Epithelial cell of proximal tubule (primary cell): ENCODE measurements at regions not wholly inside any gene's neighbourhood (a gene's known extent, or its start where the extent isn't known, plus 50 kb on each side); places are given as distances from the start of the nearest gene placed in this dataset.
"Not testable (repeated sequence)": the region's sequence is repeated elsewhere in the genome, so short reads cannot be mapped to it uniquely, and the experiment has no call there.

Source experiments
- DNase-seq: peaks from one replicate; pipeline ENCODE4 v3.0.0-alpha.2; 2011; ENCODE audit warnings: low read depth
- H3K4me3 ChIP-seq: 2 replicates; pipeline ENCODE4 v1.5.1; 2011; ENCODE audit warnings: low read depth, mild to moderate bottlenecking, low read length
- TF ChIP-seq, protein P1 (sequence below): conservative IDR thresholded peaks from 2 replicates; pipeline ENCODE4 v1.5.1; 2012; ENCODE audit warnings: low read depth, mild to moderate bottlenecking, low read length

GRCh38 chr1:163471779-163472650, 150.3 kb downstream of the NUF2 start:
- TF ChIP-seq, protein P1, sequence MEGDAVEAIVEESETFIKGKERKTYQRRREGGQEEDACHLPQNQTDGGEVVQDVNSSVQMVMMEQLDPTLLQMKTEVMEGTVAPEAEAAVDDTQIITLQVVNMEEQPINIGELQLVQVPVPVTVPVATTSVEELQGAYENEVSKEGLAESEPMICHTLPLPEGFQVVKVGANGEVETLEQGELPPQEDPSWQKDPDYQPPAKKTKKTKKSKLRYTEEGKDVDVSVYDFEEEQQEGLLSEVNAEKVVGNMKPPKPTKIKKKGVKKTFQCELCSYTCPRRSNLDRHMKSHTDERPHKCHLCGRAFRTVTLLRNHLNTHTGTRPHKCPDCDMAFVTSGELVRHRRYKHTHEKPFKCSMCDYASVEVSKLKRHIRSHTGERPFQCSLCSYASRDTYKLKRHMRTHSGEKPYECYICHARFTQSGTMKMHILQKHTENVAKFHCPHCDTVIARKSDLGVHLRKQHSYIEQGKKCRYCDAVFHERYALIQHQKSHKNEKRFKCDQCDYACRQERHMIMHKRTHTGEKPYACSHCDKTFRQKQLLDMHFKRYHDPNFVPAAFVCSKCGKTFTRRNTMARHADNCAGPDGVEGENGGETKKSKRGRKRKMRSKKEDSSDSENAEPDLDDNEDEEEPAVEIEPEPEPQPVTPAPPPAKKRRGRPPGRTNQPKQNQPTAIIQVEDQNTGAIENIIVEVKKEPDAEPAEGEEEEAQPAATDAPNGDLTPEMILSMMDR = no peak
- H3K4me3 ChIP-seq = peak overlapping the region; percentile 25
- DNase-seq = no peak

DNA sequence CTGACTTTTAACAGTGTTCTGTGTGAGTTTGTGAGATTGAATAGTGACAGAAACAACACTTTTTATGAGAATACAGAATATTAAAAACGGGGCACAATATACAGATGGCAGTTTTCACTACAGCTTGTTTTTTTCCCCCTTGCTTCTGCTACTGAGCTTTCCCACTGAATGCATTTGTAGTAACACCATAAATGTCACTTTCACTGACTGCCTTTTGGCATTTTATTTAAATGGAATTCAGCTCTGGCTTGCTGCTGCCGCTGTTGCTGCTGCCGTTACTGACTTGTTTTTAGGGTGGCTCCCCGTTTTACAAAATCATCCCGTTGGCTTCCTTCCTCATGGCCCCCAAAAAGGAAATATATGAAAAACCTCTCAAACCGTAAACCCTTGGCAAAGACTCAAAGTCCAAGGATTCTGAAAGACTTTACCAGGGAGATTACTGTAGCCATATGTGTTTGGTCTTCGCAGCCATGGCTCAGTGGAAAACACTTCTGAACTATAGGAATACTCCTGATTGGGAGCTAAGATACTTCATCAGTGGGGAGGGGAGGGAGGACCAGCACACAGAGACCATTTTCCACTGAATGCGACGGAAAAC, 151.0 kb downstream of the NUF2 start:
- DNase-seq = no peak
- peak overlapping the region; percentile 25 for H3K4me3 ChIP-seq

DNA sequence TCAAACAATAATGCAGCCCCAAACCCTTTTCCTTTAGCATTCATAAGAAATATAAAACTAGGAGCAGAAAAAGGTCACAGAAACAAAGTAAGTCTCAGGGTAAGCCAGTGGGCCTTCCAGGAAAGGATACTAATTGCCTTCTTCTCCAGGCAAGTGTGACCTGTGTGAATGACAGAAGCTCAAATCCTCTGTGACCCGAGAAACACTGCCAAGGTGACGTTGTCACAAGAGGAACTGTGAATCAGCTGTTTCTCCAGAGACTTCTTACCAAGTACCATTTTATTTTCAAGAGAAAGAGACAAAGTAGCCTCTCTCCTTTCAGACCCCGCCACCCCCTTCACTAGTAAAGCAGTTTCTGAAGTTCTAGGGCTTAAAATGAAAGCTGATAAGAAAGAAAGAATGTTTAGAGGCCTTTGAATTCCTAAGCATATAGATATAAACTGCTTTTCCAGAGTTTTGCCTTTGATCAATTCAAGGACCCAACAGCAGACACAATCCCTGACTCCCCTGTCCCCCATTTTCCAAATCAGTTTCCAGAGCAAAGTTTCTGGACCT, 155.6 kb downstream of the NUF2 start:
- TF ChIP-seq, protein P1 = no peak
- no peak overlapping the region for H3K4me3 ChIP-seq
- DNase-seq = no peak

More for the DNA sequence above, 151.0 kb downstream of the NUF2 start:
- TF ChIP-seq, protein P1 = no peak

GRCh38 chr1:163498391-163499330, 176.9 kb downstream of the NUF2 start:
- DNase-seq, H3K4me3 ChIP-seq: not testable (repeated sequence)

- TF ChIP-seq, protein P1 = no peak
- no peak overlapping the region for H3K4me3 ChIP-seq
- no peak for DNase-seq
Measured at GRCh38 chr1:163504331-163504978, 182.7 kb downstream of the NUF2 start.

DNA sequence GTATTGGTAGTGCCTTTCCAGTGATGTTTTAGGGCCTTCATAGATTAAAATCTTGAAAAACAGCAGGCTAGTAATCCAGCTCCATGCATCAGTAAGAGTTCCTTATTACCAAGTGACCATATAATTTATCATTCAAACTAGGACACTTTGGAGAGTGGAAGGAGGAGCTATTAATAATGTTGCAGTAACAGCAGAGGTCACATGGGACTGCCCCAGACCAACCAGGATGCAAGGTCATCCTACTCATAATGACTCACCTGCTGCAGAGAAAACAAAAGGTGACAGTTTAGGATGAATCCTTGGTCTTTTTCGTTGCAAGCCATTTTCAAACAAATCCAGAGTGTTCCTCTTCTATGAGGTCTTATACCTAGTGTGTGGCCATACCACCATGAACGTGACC, 187.4 kb downstream of the NUF2 start:
- DNase-seq = no peak
- TF ChIP-seq, protein P1 = no peak
- H3K4me3 ChIP-seq = no peak overlapping the region
